ENCODE measurements at regions not wholly inside any gene's neighbourhood (a gene's known extent, or its start where the extent isn't known, plus 50 kb on each side); places are given as distances from the start of the nearest gene placed in this dataset.
"Not testable (repeated sequence)": the region's sequence is repeated elsewhere in the genome, so short reads cannot be mapped to it uniquely, and the experiment has no call there.

- H3K27me3 ChIP-seq (ENCODE audit: control insufficient read depth, insufficient read depth, low read length): no peaks in the 10 kb centered on the region
- H3K4me3 ChIP-seq (ENCODE audit: low read length): no peak overlapping the region
- no peak for DNase-seq
- no peaks in the 10 kb centered on the region for H3K36me3 ChIP-seq (ENCODE audit: control insufficient read depth, insufficient read depth, low read length)
- no peak overlapping the region for H3K27ac ChIP-seq (ENCODE audit: low read length)
- H3K9me3 ChIP-seq (ENCODE audit: control insufficient read depth, low read depth, low read length): no peaks in the 10 kb centered on the region
- 94% methylated on average over 2 of the region's 2 CpGs for WGBS (ENCODE audit: insufficient coverage, low lambda C conversion rate)
- H3K4me1 ChIP-seq (ENCODE audit: control insufficient read depth, insufficient read depth, low read length): no peaks in the 10 kb centered on the region
Observed at GRCh38 chr6:80793411-80793810, 686.9 kb downstream of the BCKDHB start.

GRCh38 chr6:80792151-80792550 is 685.7 kb downstream of the BCKDHB start:
- no peaks in the 10 kb centered on the region for H3K9me3 ChIP-seq (ENCODE audit: control insufficient read depth, low read depth, low read length)
- no peak overlapping the region for H3K27ac ChIP-seq (ENCODE audit: low read length)
- H3K4me3 ChIP-seq (ENCODE audit: low read length): no peak overlapping the region
- H3K4me1 ChIP-seq (ENCODE audit: control insufficient read depth, insufficient read depth, low read length): no peaks in the 10 kb centered on the region
- H3K36me3 ChIP-seq (ENCODE audit: control insufficient read depth, insufficient read depth, low read length): no peaks in the 10 kb centered on the region
- H3K27me3 ChIP-seq (ENCODE audit: control insufficient read depth, insufficient read depth, low read length): no peaks in the 10 kb centered on the region
- DNase-seq: no peak

- Histone ChIP-seq H3K9me3 (ENCODE audit: control insufficient read depth, low read depth, low read length) (no peaks in the 10 kb centered on the region), H3K4me3 (ENCODE audit: low read length) (no peak overlapping the region), H3K4me1 (ENCODE audit: control insufficient read depth, insufficient read depth, low read length) (no peaks in the 10 kb centered on the region), H3K27me3 (ENCODE audit: control insufficient read depth, insufficient read depth, low read length) (no peaks in the 10 kb centered on the region), H3K36me3 (ENCODE audit: control insufficient read depth, insufficient read depth, low read length) (no peaks in the 10 kb centered on the region), H3K27ac (ENCODE audit: low read length) (no peak overlapping the region)
- no CpG with 5 or more reads among the region's 1 CpG for WGBS (ENCODE audit: insufficient coverage, low lambda C conversion rate)
- no peak for DNase-seq
Observed at GRCh38 chr6:80789912-80790570, 683.6 kb downstream of the BCKDHB start.

- not testable (repeated sequence) for H3K36me3 ChIP-seq (ENCODE audit: control insufficient read depth, insufficient read depth, low read length); H3K4me1 ChIP-seq (ENCODE audit: control insufficient read depth, insufficient read depth, low read length); H3K4me3 ChIP-seq (ENCODE audit: low read length); H3K27ac ChIP-seq (ENCODE audit: low read length); H3K9me3 ChIP-seq (ENCODE audit: control insufficient read depth, low read depth, low read length); H3K27me3 ChIP-seq (ENCODE audit: control insufficient read depth, insufficient read depth, low read length); DNase-seq
- WGBS (ENCODE audit: insufficient coverage, low lambda C conversion rate): no CpG with 5 or more reads among the region's 12 CpGs
Observed at GRCh38 chr6:80783271-80783670, 676.8 kb downstream of the BCKDHB start.

GRCh38 chr6:80771941-80772340 is 665.5 kb downstream of the BCKDHB start:
- Histone ChIP-seq H3K4me1 (ENCODE audit: control insufficient read depth, insufficient read depth, low read length) (no peaks in the 10 kb centered on the region), H3K36me3 (ENCODE audit: control insufficient read depth, insufficient read depth, low read length) (no peaks in the 10 kb centered on the region), H3K27ac (ENCODE audit: low read length) (no peak overlapping the region), H3K9me3 (ENCODE audit: control insufficient read depth, low read depth, low read length) (no peaks in the 10 kb centered on the region), H3K27me3 (ENCODE audit: control insufficient read depth, insufficient read depth, low read length) (no peaks in the 10 kb centered on the region), H3K4me3 (ENCODE audit: low read length) (no peak overlapping the region)
- no peak for DNase-seq
- no CpG with 5 or more reads among the region's 2 CpGs for WGBS (ENCODE audit: insufficient coverage, low lambda C conversion rate)

GRCh38 chr6:80769106-80769505 is 662.6 kb downstream of the BCKDHB start:
- DNase-seq: no peak
- H3K9me3 ChIP-seq (ENCODE audit: control insufficient read depth, low read depth, low read length): no peaks in the 10 kb centered on the region
- no peaks in the 10 kb centered on the region for H3K27me3 ChIP-seq (ENCODE audit: control insufficient read depth, insufficient read depth, low read length)
- H3K27ac ChIP-seq (ENCODE audit: low read length): no peak overlapping the region
- no peaks in the 10 kb centered on the region for H3K36me3 ChIP-seq (ENCODE audit: control insufficient read depth, insufficient read depth, low read length)
- no peak overlapping the region for H3K4me3 ChIP-seq (ENCODE audit: low read length)
- 43% methylated on average over 1 of the region's 1 CpG for WGBS (ENCODE audit: insufficient coverage, low lambda C conversion rate)
- no peaks in the 10 kb centered on the region for H3K4me1 ChIP-seq (ENCODE audit: control insufficient read depth, insufficient read depth, low read length)

- no peaks in the 10 kb centered on the region for H3K36me3 ChIP-seq (ENCODE audit: control insufficient read depth, insufficient read depth, low read length)
- no peaks in the 10 kb centered on the region for H3K27me3 ChIP-seq (ENCODE audit: control insufficient read depth, insufficient read depth, low read length)
- H3K27ac ChIP-seq (ENCODE audit: low read length): no peak overlapping the region
- DNase-seq: no peak
- WGBS (ENCODE audit: insufficient coverage, low lambda C conversion rate): no CpG with 5 or more reads among the region's 2 CpGs
- H3K4me3 ChIP-seq (ENCODE audit: low read length): no peak overlapping the region
- H3K4me1 ChIP-seq (ENCODE audit: control insufficient read depth, insufficient read depth, low read length): no peaks in the 10 kb centered on the region
- no peaks in the 10 kb centered on the region for H3K9me3 ChIP-seq (ENCODE audit: control insufficient read depth, low read depth, low read length)
Observed at GRCh38 chr6:80767808-80768207, 661.3 kb downstream of the BCKDHB start.

GRCh38 chr6:80744213-80744612 is 637.7 kb downstream of the BCKDHB start:
- H3K27me3 ChIP-seq (ENCODE audit: control insufficient read depth, insufficient read depth, low read length): no peaks in the 10 kb centered on the region
- H3K27ac ChIP-seq (ENCODE audit: low read length): no peak overlapping the region
- no peaks in the 10 kb centered on the region for H3K36me3 ChIP-seq (ENCODE audit: control insufficient read depth, insufficient read depth, low read length)
- H3K4me1 ChIP-seq (ENCODE audit: control insufficient read depth, insufficient read depth, low read length): no peaks in the 10 kb centered on the region
- no peak for DNase-seq
- H3K9me3 ChIP-seq (ENCODE audit: control insufficient read depth, low read depth, low read length): no peaks in the 10 kb centered on the region
- H3K4me3 ChIP-seq (ENCODE audit: low read length): no peak overlapping the region

GRCh38 chr6:80742481-80742880 is 636.0 kb downstream of the BCKDHB start:
- peak in 1 of 2 donors; percentile 20 for DNase-seq
- H3K4me3 ChIP-seq (ENCODE audit: low read length): no peak overlapping the region
- WGBS (ENCODE audit: insufficient coverage, low lambda C conversion rate): no CpG with 5 or more reads among the region's 2 CpGs
- H3K27me3 ChIP-seq (ENCODE audit: control insufficient read depth, insufficient read depth, low read length): no peaks in the 10 kb centered on the region
- H3K36me3 ChIP-seq (ENCODE audit: control insufficient read depth, insufficient read depth, low read length): no peaks in the 10 kb centered on the region
- H3K9me3 ChIP-seq (ENCODE audit: control insufficient read depth, low read depth, low read length): no peaks in the 10 kb centered on the region
- H3K4me1 ChIP-seq (ENCODE audit: control insufficient read depth, insufficient read depth, low read length): no peaks in the 10 kb centered on the region
- no peak overlapping the region for H3K27ac ChIP-seq (ENCODE audit: low read length)

GRCh38 chr6:80733641-80734040 is 627.2 kb downstream of the BCKDHB start:
- no peak overlapping the region for H3K27ac ChIP-seq (ENCODE audit: low read length)
- no CpG with 5 or more reads among the region's 2 CpGs for WGBS (ENCODE audit: insufficient coverage, low lambda C conversion rate)
- H3K36me3 ChIP-seq (ENCODE audit: control insufficient read depth, insufficient read depth, low read length): no peaks in the 10 kb centered on the region
- no peaks in the 10 kb centered on the region for H3K4me1 ChIP-seq (ENCODE audit: control insufficient read depth, insufficient read depth, low read length)
- H3K4me3 ChIP-seq (ENCODE audit: low read length): no peak overlapping the region
- no peaks in the 10 kb centered on the region for H3K27me3 ChIP-seq (ENCODE audit: control insufficient read depth, insufficient read depth, low read length)
- no peaks in the 10 kb centered on the region for H3K9me3 ChIP-seq (ENCODE audit: control insufficient read depth, low read depth, low read length)
- no peak for DNase-seq

GRCh38 chr6:80728830-80729229 is 622.4 kb downstream of the BCKDHB start:
- WGBS (ENCODE audit: insufficient coverage, low lambda C conversion rate): no CpG with 5 or more reads among the region's 1 CpG

More at GRCh38 chr6:80728830-80729229, 622.4 kb downstream of the BCKDHB start:
- Histone ChIP-seq H3K9me3 (ENCODE audit: control insufficient read depth, low read depth, low read length) (no peaks in the 10 kb centered on the region), H3K4me3 (ENCODE audit: low read length) (no peak overlapping the region), H3K27me3 (ENCODE audit: control insufficient read depth, insufficient read depth, low read length) (no peaks in the 10 kb centered on the region), H3K36me3 (ENCODE audit: control insufficient read depth, insufficient read depth, low read length) (no peaks in the 10 kb centered on the region), H3K4me1 (ENCODE audit: control insufficient read depth, insufficient read depth, low read length) (no peaks in the 10 kb centered on the region), H3K27ac (ENCODE audit: low read length) (no peak overlapping the region)
- no peak for DNase-seq
